ENCODE measurements at regions not wholly inside any gene's neighbourhood (a gene's known extent, or its start where the extent isn't known, plus 50 kb on each side); places are given as distances from the start of the nearest gene placed in this dataset.
"Not testable (repeated sequence)": the region's sequence is repeated elsewhere in the genome, so short reads cannot be mapped to it uniquely, and the experiment has no call there.

GRCh38 chr11:133635244-133635739 lies 103.0 kb upstream of the OPCML start:
- H3K4me1 ChIP-seq: no peaks in the 10 kb centered on the region
- DNase-seq: no peak
- H3K9me3 ChIP-seq: no peaks in the 10 kb centered on the region
- WGBS, 5 donors: 70 to 80% (median 76%) methylated on average over 3 of the region's 3 CpGs
- H3K27me3 ChIP-seq (replicated peaks in 1 of 7): peaks cover 0 to 25% (median 0%) of the 10 kb centered on the region in 7 donors
- no peak overlapping the region for H3K27ac ChIP-seq
- H3K36me3 ChIP-seq: no peaks in the 10 kb centered on the region
- intact Hi-C loops (cut with DNase I; ENCODE audit: low total_unique reads): no loop called here
- H3K4me3 ChIP-seq: no peak overlapping the region
- TF ChIP-seq POLR2A (IDR thresholded peaks at IDR 0.05) (no peak), POLR2AphosphoS5 (IDR thresholded peaks at IDR 0.05) (no peak)
- TF ChIP-seq, protein P1, sequence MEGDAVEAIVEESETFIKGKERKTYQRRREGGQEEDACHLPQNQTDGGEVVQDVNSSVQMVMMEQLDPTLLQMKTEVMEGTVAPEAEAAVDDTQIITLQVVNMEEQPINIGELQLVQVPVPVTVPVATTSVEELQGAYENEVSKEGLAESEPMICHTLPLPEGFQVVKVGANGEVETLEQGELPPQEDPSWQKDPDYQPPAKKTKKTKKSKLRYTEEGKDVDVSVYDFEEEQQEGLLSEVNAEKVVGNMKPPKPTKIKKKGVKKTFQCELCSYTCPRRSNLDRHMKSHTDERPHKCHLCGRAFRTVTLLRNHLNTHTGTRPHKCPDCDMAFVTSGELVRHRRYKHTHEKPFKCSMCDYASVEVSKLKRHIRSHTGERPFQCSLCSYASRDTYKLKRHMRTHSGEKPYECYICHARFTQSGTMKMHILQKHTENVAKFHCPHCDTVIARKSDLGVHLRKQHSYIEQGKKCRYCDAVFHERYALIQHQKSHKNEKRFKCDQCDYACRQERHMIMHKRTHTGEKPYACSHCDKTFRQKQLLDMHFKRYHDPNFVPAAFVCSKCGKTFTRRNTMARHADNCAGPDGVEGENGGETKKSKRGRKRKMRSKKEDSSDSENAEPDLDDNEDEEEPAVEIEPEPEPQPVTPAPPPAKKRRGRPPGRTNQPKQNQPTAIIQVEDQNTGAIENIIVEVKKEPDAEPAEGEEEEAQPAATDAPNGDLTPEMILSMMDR (IDR thresholded peaks at IDR 0.05 in 8 of 11, conservative IDR thresholded peaks at IDR 0.05 in 3 of 11): no peak

GRCh38 chr11:133628371-133628770 lies 96.1 kb upstream of the OPCML start:
- H3K4me1 ChIP-seq; intact Hi-C loops (cut with DNase I; ENCODE audit: low total_unique reads); H3K27me3 ChIP-seq (replicated peaks in 1 of 7); H3K9me3 ChIP-seq; DNase-seq; H3K36me3 ChIP-seq; H3K4me3 ChIP-seq; H3K27ac ChIP-seq: not testable (repeated sequence)
- WGBS, 5 donors: 72 to 81% (median 76%) methylated on average over 10 to 11 of the region's 11 CpGs

- 49 to 68% (median 57%) methylated on average over 6 of the region's 6 CpGs for WGBS, 5 donors
- DNase-seq: no peak
- H3K36me3 ChIP-seq: no peaks in the 10 kb centered on the region
- peaks cover 0 to 3% (median 0%) of the 10 kb centered on the region in 7 donors for H3K27me3 ChIP-seq (replicated peaks in 1 of 7)
- intact Hi-C loops (cut with DNase I; ENCODE audit: low total_unique reads): no loop called here
- TF ChIP-seq POLR2A (IDR thresholded peaks at IDR 0.05): no peak
- TF ChIP-seq, protein P1 (IDR thresholded peaks at IDR 0.05 in 8 of 11, conservative IDR thresholded peaks at IDR 0.05 in 3 of 11): no peak
- H3K4me3 ChIP-seq: no peak overlapping the region
- no peaks in the 10 kb centered on the region for H3K4me1 ChIP-seq
- H3K9me3 ChIP-seq: peaks cover 0 to 16% (median 13%) of the 10 kb centered on the region in 8 donors
- no peak overlapping the region for H3K27ac ChIP-seq
These were observed 89.3 kb upstream of the OPCML start for GRCh38 chr11:133621611-133622010.

- TF ChIP-seq POLR2A (IDR thresholded peaks at IDR 0.05) (no peak), POLR2AphosphoS5 (IDR thresholded peaks at IDR 0.05) (no peak)
- TF ChIP-seq, protein P1 (IDR thresholded peaks at IDR 0.05 in 8 of 11, conservative IDR thresholded peaks at IDR 0.05 in 3 of 11): peak in 3 of 11 experiments; percentile 10 to 19 (median 19)
- Histone ChIP-seq H3K4me3 (no peak overlapping the region), H3K27me3 (replicated peaks in 1 of 7) (peaks cover 0 to 3% (median 0%) of the 10 kb centered on the region in 7 donors), H3K4me1 (no peaks in the 10 kb centered on the region), H3K9me3 (peaks cover 0 to 33% (median 27%) of the 10 kb centered on the region in 8 donors), H3K27ac (no peak overlapping the region), H3K36me3 (no peaks in the 10 kb centered on the region)
- intact Hi-C loops (cut with DNase I; ENCODE audit: low total_unique reads): no loop called here
- no peak for DNase-seq
- 35 to 58% (median 43%) methylated on average over 2 of the region's 2 CpGs for WGBS, 5 donors
These were observed 87.7 kb upstream of the OPCML start for GRCh38 chr11:133619973-133620372.

DNA sequence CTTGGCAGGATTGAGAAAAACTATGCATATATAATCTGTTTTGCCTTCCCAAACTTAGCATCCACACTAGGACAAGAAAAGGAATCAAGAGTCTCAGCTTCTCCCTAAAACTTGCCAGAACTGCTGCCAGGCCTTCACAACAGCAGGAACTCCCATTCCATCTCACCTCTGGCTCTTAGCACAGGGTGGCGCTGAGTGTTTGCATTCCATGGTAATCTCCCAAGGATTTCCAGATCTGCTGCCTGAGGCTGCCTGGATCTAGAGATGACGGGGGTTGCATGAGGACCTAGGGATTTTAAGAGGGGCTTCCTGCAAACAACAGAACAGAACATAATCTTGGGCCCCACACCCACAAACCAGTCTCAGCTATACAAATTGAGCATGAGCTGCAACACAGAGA lies 87.1 kb upstream of the OPCML start:
- Histone ChIP-seq H3K36me3 (no peaks in the 10 kb centered on the region), H3K4me3 (no peak overlapping the region), H3K27ac (no peak overlapping the region), H3K4me1 (no peaks in the 10 kb centered on the region), H3K9me3 (peaks cover 0 to 38% (median 29%) of the 10 kb centered on the region in 8 donors), H3K27me3 (replicated peaks in 1 of 7) (peaks cover 0 to 3% (median 0%) of the 10 kb centered on the region in 7 donors)
- DNase-seq: no peak
- WGBS, 5 donors: 33 to 82% (median 70%) methylated on average over 1 to 2 of the region's 2 CpGs
- intact Hi-C loops (cut with DNase I; ENCODE audit: low total_unique reads): no loop called here
- TF ChIP-seq, protein P1 (IDR thresholded peaks at IDR 0.05 in 8 of 11, conservative IDR thresholded peaks at IDR 0.05 in 3 of 11): no peak
- TF ChIP-seq POLR2A (IDR thresholded peaks at IDR 0.05): no peak
- TF ChIP-seq POLR2AphosphoS5 (IDR thresholded peaks at IDR 0.05): no peak
